Fibroblast of lung (primary cell): ENCODE measurements at regions not wholly inside any gene's neighbourhood (a gene's known extent, or its start where the extent isn't known, plus 50 kb on each side); places are given as distances from the start of the nearest gene placed in this dataset.
A peak's percentile ranks its signal among the peaks of the same experiment; 100 is the strongest.

Experiments
- DNase-seq, 2 donors: peaks; one replicate each; pipeline versions ENCODE4 v3.0.0 to v3.0.0-alpha.2; 2010; ENCODE audit warnings: low read depth in 2 of 2
- H2AFZ ChIP-seq: 2 replicates; pipeline ENCODE4 v1.5.1; 2012; ENCODE audit warnings: low read length, control low read depth, inconsistent platforms
- H3K27ac ChIP-seq: 2 replicates; pipeline ENCODE4 v1.5.1; 2011; ENCODE audit warnings: low read length, control low read depth; ENCODE audit not compliant: insufficient read depth
- H3K27me3 ChIP-seq: 2 replicates; pipeline ENCODE4 v1.5.1; 2011; ENCODE audit warnings: mild to moderate bottlenecking, low read length; ENCODE audit not compliant: control insufficient read depth, insufficient read depth
- H3K36me3 ChIP-seq: 2 replicates; pipeline ENCODE4 v1.5.1; 2011; ENCODE audit warnings: low read length; ENCODE audit not compliant: control insufficient read depth, insufficient read depth
- H3K4me1 ChIP-seq: 2 replicates; pipeline ENCODE4 v1.5.1; 2011; ENCODE audit warnings: low read length; ENCODE audit not compliant: control insufficient read depth, insufficient read depth; ENCODE audit errors: extremely low read depth
- H3K4me2 ChIP-seq: 2 replicates; pipeline ENCODE4 v1.5.1; 2011; ENCODE audit warnings: low read length, control low read depth; ENCODE audit not compliant: insufficient read depth; ENCODE audit errors: extremely low read depth
- H3K4me3 ChIP-seq, 4 experiments: fragments of 200-600 bp in 1 of 4; sonication (generic) in 1 of 4; replicated peaks in 1 of 4; 2 replicates each; pipeline ENCODE4 v1.5.1; 2011 to 2016; ENCODE audit warnings: low read length in 4 of 4, low read depth in 3 of 4, mild to moderate bottlenecking in 3 of 4, control low read depth in 2 of 4, inconsistent platforms in 1 of 4, mixed read lengths in 1 of 4; ENCODE audit not compliant: insufficient read depth in 1 of 4; ENCODE audit errors: control extremely low read depth in 1 of 4
- H3K79me2 ChIP-seq: 2 replicates; pipeline ENCODE4 v1.5.1; 2012; ENCODE audit warnings: mild to moderate bottlenecking, low read length, inconsistent platforms; ENCODE audit not compliant: control insufficient read depth, insufficient read depth
- H3K9ac ChIP-seq: 2 replicates; pipeline ENCODE4 v1.5.1; 2011; ENCODE audit warnings: mild to moderate bottlenecking, low read length, control low read depth; ENCODE audit not compliant: insufficient read depth
- H3K9me3 ChIP-seq: 2 replicates; pipeline ENCODE4 v1.5.1; 2012; ENCODE audit warnings: low read depth, low read length; ENCODE audit not compliant: control insufficient read depth, insufficient read depth
- H4K20me1 ChIP-seq: 2 replicates; pipeline ENCODE4 v1.5.1; 2011; ENCODE audit warnings: low read length; ENCODE audit not compliant: control insufficient read depth, insufficient read depth; ENCODE audit errors: extremely low read depth
- EZH2 ChIP-seq: IDR thresholded peaks from 2 replicates; pipeline ENCODE4 v1.5.1; 2012; ENCODE audit warnings: low read length, control low read depth, mild to moderate bottlenecking; ENCODE audit errors: missing control alignments
- TF ChIP-seq, protein P1 (sequence below), 2 donors: IDR thresholded peaks in 1 of 2; conservative IDR thresholded peaks in 1 of 2; 1 replicate in 1 of 2; 2 replicates in 1 of 2; pipeline ENCODE4 v1.5.1; 2011 to 2012; ENCODE audit warnings: low read length in 2 of 2, control low read depth in 1 of 2, inconsistent platforms in 1 of 2, low read depth in 1 of 2, mild to moderate bottlenecking in 1 of 2

DNA sequence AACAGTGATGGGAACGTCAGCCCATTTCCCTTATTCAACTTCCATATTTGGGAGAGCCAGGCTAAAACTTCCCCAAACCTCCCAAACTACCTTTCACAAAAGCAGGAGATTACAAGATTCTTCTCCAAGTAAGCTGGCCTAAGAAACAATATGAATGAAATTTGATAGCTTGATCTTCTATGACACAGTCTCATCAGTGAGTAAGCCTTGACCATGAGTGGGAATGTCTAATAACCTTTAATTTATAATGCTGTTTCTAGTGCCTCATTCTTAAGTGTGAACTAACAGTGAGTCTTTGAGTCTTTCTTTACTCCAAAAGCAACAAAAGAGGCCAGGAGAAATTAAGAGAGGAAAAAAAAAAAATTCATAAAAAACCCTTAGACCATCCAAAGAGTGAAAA, 1379.9 kb downstream of the EFNA5 start:
- Histone ChIP-seq H3K9ac (no peak overlapping the region), H3K36me3 (no peaks in the 10 kb centered on the region), H2AFZ (no peak overlapping the region), H3K27ac (no peak overlapping the region), H3K79me2 (no peaks in the 10 kb centered on the region), H4K20me1 (no peaks in the 10 kb centered on the region), H3K9me3 (no peaks in the 10 kb centered on the region), H3K4me1 (no peaks in the 10 kb centered on the region), H3K4me3 (no peak overlapping the region), H3K4me2 (no peak overlapping the region), H3K27me3 (no peaks in the 10 kb centered on the region)
- DNase-seq: peak; percentile 17 to 54
- TF ChIP-seq, protein P1, sequence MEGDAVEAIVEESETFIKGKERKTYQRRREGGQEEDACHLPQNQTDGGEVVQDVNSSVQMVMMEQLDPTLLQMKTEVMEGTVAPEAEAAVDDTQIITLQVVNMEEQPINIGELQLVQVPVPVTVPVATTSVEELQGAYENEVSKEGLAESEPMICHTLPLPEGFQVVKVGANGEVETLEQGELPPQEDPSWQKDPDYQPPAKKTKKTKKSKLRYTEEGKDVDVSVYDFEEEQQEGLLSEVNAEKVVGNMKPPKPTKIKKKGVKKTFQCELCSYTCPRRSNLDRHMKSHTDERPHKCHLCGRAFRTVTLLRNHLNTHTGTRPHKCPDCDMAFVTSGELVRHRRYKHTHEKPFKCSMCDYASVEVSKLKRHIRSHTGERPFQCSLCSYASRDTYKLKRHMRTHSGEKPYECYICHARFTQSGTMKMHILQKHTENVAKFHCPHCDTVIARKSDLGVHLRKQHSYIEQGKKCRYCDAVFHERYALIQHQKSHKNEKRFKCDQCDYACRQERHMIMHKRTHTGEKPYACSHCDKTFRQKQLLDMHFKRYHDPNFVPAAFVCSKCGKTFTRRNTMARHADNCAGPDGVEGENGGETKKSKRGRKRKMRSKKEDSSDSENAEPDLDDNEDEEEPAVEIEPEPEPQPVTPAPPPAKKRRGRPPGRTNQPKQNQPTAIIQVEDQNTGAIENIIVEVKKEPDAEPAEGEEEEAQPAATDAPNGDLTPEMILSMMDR (conservative IDR thresholded peaks at IDR 0.05 in 1 of 2, IDR thresholded peaks at IDR 0.05 in 1 of 2; ENCODE audit: low read depth in 1 of 2, low read length in 2 of 2): no peak
- TF ChIP-seq EZH2: no peak

DNA sequence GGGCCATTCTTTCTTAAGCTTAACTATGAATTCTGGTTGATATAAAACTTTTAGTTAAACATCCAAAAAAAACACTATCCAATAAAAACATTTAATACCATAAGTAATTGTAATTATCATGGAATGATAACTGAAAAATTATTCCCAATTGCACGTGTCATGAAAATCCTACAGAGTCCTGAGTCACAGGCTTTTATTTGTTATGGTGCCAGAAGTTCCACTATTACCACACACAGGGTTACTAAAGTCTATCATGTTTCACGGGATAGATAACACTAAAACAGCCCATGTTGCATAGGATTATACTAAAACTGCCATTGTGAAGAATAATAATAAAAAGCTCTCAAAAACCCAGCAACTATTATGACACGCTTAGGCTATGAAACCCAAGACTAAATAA, 1381.8 kb downstream of the EFNA5 start:
- H3K36me3 ChIP-seq: no peaks in the 10 kb centered on the region
- DNase-seq: peak; percentile 10 to 25

DNA sequence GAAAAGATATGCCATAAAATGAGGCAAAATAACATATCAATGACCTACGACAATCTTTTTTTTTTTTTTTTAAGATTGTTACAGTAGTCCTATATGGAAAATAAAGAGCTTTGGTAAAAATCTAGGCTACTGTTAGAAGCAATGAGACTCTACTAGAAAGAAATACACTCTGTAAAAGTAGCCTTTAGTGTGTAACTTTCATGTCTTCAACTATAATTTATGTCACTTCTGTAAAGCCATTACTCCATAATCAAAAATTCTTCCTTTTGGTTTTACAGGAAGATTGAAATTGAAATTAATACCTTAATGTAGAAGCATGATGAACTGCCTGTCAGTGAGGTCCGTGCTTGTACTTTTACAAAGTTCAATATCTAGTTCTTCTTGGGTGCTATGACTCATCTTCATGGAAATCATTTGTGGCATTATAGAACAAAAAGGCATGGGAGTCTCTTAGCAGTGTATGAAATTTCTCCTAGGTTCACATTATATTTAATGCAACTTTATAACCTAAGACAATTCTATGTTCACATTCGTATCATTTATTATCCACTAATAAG, 1393.1 kb downstream of the EFNA5 start:
- Histone ChIP-seq H3K27ac (no peak overlapping the region), H3K79me2 (no peaks in the 10 kb centered on the region)

More for the DNA sequence above, 1381.8 kb downstream of the EFNA5 start:
- no peaks in the 10 kb centered on the region for H3K27me3 ChIP-seq
- H3K27ac ChIP-seq: no peak overlapping the region
- no peak overlapping the region for H3K9ac ChIP-seq
- no peaks in the 10 kb centered on the region for H4K20me1 ChIP-seq
- no peaks in the 10 kb centered on the region for H3K4me1 ChIP-seq
- no peak for TF ChIP-seq EZH2
- TF ChIP-seq, protein P1 (conservative IDR thresholded peaks at IDR 0.05 in 1 of 2, IDR thresholded peaks at IDR 0.05 in 1 of 2; ENCODE audit: low read depth in 1 of 2, low read length in 2 of 2): no peak
- H3K4me3 ChIP-seq: no peak overlapping the region
- no peaks in the 10 kb centered on the region for H3K79me2 ChIP-seq
- no peaks in the 10 kb centered on the region for H3K9me3 ChIP-seq
- H2AFZ ChIP-seq: no peak overlapping the region
- H3K4me2 ChIP-seq: no peak overlapping the region

More for the DNA sequence above, 1393.1 kb downstream of the EFNA5 start:
- Histone ChIP-seq H2AFZ (no peak overlapping the region), H3K4me2 (no peak overlapping the region), H3K4me1 (no peaks in the 10 kb centered on the region), H3K36me3 (no peaks in the 10 kb centered on the region), H3K9me3 (no peaks in the 10 kb centered on the region), H3K9ac (no peak overlapping the region), H3K27me3 (no peaks in the 10 kb centered on the region), H4K20me1 (no peaks in the 10 kb centered on the region), H3K4me3 (no peak overlapping the region)
- TF ChIP-seq, protein P1 (conservative IDR thresholded peaks at IDR 0.05 in 1 of 2, IDR thresholded peaks at IDR 0.05 in 1 of 2; ENCODE audit: low read depth in 1 of 2, low read length in 2 of 2): no peak
- TF ChIP-seq EZH2: no peak
- DNase-seq: no peak
